PC-9 (cell line): ENCODE measurements at regions not wholly inside any gene's neighbourhood (a gene's known extent, or its start where the extent isn't known, plus 50 kb on each side); places are given as distances from the start of the nearest gene placed in this dataset.

ENCODE experiments used
- EZH2 ChIP-seq: fragments of 200-600 bp; sonication (generic); IDR thresholded peaks from 2 replicates; pipeline ENCODE4 v1.8.0; 2017; ENCODE audit warnings: antibody characterized with exemption, low read depth
- TF ChIP-seq, protein P1 (sequence below): fragments of 200-600 bp; sonication (generic); conservative IDR thresholded peaks from 2 replicates; pipeline ENCODE4 v1.6.1; 2017; ENCODE audit warnings: mixed run types, antibody characterized with exemption, mild to moderate bottlenecking, moderate library complexity

GRCh38 chr4:60905162-60905561, 295.0 kb upstream of the ADGRL3 start:
- TF ChIP-seq, protein P1, sequence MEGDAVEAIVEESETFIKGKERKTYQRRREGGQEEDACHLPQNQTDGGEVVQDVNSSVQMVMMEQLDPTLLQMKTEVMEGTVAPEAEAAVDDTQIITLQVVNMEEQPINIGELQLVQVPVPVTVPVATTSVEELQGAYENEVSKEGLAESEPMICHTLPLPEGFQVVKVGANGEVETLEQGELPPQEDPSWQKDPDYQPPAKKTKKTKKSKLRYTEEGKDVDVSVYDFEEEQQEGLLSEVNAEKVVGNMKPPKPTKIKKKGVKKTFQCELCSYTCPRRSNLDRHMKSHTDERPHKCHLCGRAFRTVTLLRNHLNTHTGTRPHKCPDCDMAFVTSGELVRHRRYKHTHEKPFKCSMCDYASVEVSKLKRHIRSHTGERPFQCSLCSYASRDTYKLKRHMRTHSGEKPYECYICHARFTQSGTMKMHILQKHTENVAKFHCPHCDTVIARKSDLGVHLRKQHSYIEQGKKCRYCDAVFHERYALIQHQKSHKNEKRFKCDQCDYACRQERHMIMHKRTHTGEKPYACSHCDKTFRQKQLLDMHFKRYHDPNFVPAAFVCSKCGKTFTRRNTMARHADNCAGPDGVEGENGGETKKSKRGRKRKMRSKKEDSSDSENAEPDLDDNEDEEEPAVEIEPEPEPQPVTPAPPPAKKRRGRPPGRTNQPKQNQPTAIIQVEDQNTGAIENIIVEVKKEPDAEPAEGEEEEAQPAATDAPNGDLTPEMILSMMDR = no peak
- TF ChIP-seq EZH2 = no peak
